ENCODE measurements at regions not wholly inside any gene's neighbourhood (a gene's known extent, or its start where the extent isn't known, plus 50 kb on each side); places are given as distances from the start of the nearest gene placed in this dataset.

DNA sequence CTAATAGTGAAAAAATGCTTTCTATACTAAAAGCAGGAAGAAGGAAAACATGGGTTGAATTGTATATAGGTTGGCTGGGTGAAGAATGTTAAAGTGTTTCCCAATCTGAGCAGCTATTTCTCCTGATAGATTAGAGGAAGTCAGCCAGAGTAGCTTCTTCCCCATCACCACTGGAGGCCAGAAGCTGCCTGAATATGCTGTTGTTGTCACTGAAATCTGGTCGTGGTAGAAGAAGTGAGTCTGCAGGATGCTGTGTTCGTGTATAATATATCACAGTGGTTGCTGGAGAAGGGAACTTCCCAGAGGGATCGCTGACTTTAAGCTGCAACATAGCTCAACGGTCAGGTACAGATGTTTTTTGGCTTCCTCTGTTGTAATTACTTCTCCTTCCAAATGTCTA is 247.5 kb upstream of the LRATD1 start:
- TF ChIP-seq FOXM1 (IDR thresholded peaks at IDR 0.05; ENCODE audit: borderline replicate concordance) = no peak
- no peak for TF ChIP-seq BHLHE40 (IDR thresholded peaks at IDR 0.05; ENCODE audit: borderline replicate concordance)
- TF ChIP-seq L3MBTL2 (conservative IDR thresholded peaks at IDR 0.05) = no peak
- no peak for TF ChIP-seq ARNT (IDR thresholded peaks at IDR 0.05)
- TF ChIP-seq SP1 (IDR thresholded peaks at IDR 0.05) = no peak
- TF ChIP-seq NFRKB (IDR thresholded peaks at IDR 0.05) = no peak
- TF ChIP-seq HDGF (IDR thresholded peaks at IDR 0.05; ENCODE audit: borderline replicate concordance) = no peak

Data from HEK293T (cell line).